ENCODE measurements at regions not wholly inside any gene's neighbourhood (a gene's known extent, or its start where the extent isn't known, plus 50 kb on each side); places are given as distances from the start of the nearest gene placed in this dataset.

DNA sequence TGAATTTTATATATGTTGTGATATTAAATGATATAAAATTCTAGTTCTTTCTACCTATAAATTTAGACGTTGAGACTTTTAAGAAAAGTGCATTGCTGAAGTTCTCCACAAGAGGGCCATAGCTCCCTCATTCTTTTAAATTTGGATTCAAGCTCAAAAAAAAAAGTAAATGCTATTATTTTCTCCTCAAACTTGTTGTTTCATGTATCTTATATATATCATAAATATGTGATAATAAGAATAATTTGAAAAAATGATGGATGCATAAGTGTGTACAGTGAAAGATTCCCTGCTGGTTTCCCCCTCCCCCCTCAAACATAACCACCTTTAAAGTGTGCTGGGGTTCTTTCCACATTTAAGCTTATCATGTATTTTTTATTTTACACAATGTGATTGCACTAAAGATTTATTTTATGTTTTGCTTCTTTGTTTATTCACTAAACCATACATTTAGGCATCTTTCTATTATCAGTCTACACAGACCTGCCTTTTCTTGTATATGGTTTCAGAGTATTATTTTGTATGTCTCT lies 769.4 kb upstream of the GOLIM4 start:
- H3K27ac ChIP-seq: no peak overlapping the region
- no peak for TF ChIP-seq ZFX (IDR thresholded peaks at IDR 0.05)
- peak; percentile 94 for TF ChIP-seq CTCF (conservative IDR thresholded peaks at IDR 0.05)

DNA sequence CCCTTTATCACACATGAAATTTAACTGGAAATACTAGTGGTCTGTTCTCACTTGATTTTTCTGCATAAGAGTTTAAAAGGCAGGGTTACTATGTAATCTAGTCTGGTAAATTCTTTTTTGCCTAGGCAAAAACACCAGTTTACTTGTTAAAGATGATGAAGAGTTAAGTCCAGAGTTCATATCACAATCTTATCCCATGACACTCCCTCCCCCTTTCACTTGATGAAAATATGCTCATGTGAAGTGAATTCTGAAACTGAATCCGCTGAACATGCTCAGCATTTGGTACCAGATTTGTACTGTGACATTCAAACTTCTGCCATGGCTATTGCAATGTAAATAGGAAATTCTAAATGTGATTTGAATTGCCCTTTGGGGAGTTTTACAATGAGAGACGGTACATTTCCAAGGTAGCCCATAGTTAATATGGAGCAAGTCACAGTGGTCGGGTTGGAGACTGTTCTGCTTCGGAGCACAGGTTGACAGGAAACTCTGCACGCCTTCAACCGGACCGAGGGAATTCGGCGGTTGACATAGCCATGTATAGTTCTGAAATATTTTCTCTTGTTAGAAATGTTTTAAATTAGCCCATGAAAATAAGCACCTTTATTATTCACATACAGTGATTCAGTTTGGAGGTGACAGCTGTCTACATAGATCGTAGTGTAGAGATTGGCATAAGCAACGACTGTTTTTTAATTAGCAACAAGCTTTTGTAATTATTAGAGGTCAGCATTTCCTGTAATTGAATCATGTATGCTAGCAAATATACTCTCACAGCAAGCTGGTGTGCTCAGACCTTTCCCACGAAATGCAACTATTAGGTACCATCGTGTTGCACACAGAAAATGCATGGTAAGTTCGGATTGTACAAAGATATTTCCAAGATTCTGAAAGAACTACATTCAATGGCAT lies 768.6 kb upstream of the GOLIM4 start:
- TF ChIP-seq CTCF (conservative IDR thresholded peaks at IDR 0.05): no peak
- no peak for TF ChIP-seq ZFX (IDR thresholded peaks at IDR 0.05)
- no peak overlapping the region for H3K27ac ChIP-seq

GRCh38 chr3:168863561-168863960 lies 767.8 kb upstream of the GOLIM4 start:
- no peak overlapping the region for H3K27ac ChIP-seq
- TF ChIP-seq CTCF (conservative IDR thresholded peaks at IDR 0.05): no peak
- TF ChIP-seq ZFX (IDR thresholded peaks at IDR 0.05): no peak

DNA sequence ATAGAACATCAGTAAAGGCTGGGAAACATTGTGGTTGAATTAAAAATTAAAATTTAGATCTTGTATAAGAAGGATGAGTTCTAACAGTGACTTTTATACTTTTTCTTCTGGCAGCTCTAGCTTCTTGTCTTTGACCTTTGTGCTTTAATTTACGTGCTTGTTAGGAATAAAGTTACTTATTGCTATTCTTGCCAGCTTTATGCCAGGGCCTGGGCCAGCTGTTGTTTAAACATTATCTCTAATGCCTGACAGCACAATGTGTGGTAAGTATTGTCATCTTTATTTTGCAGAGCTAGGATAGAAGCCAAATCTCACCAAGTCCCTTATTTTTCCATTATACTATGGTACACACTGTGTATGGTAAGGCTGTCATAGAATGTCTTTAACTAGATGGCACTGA lies 766.7 kb upstream of the GOLIM4 start:
- TF ChIP-seq CTCF (conservative IDR thresholded peaks at IDR 0.05) (no peak), ZFX (IDR thresholded peaks at IDR 0.05) (no peak)
- no peak overlapping the region for H3K27ac ChIP-seq

GRCh38 chr3:168860592-168860991 lies 764.9 kb upstream of the GOLIM4 start:
- no peak overlapping the region for H3K27ac ChIP-seq
- no peak for TF ChIP-seq CTCF (conservative IDR thresholded peaks at IDR 0.05)
- no peak for TF ChIP-seq ZFX (IDR thresholded peaks at IDR 0.05)

- no peak overlapping the region for H3K27ac ChIP-seq
- TF ChIP-seq ZFX (IDR thresholded peaks at IDR 0.05) (no peak), CTCF (conservative IDR thresholded peaks at IDR 0.05) (no peak)
Measured at GRCh38 chr3:168860028-168860427, 764.3 kb upstream of the GOLIM4 start.

GRCh38 chr3:168859574-168859973 lies 763.9 kb upstream of the GOLIM4 start:
- H3K27ac ChIP-seq: no peak overlapping the region
- TF ChIP-seq ZFX (IDR thresholded peaks at IDR 0.05): no peak
- no peak for TF ChIP-seq CTCF (conservative IDR thresholded peaks at IDR 0.05)
